ENCODE measurements at regions not wholly inside any gene's neighbourhood (a gene's known extent, or its start where the extent isn't known, plus 50 kb on each side); places are given as distances from the start of the nearest gene placed in this dataset.

DNA sequence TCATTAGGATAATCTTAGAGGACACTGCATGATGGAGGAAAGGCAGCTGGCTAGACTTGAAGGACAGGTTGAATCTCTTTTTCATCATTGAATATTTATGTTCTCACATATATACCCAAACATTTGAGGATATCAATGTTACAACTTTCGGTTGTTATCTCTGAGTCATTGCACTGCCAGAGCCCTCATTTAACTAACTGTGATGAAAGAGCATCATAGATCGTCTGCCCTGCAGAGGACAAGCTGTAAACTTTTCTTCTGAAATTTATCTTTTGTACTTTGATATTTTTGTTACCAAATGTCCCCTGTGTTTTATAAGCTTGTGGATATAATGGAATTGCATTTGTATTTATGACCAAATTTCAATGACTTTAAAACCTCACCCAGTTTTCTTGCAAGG is 298.7 kb downstream of the PHF14 start:
- Histone ChIP-seq H3K9ac (replicated peaks; ENCODE audit: extremely low read depth, insufficient read depth, low read length) (no peak overlapping the region), H3K36me3 (ENCODE audit: control insufficient read depth in 2 of 2, extremely low read depth in 1 of 2, insufficient read depth in 2 of 2, low read length in 2 of 2) (no peaks in the 10 kb centered on the region), H3K79me2 (ENCODE audit: control insufficient read depth, insufficient read depth, low read length) (no peaks in the 10 kb centered on the region), H3K27me3 (ENCODE audit: control insufficient read depth in 2 of 2, insufficient read depth in 2 of 2, low read length in 2 of 2) (no peaks in the 10 kb centered on the region), H3K4me2 (ENCODE audit: insufficient read depth, low read length) (no peak overlapping the region), H3K27ac (ENCODE audit: insufficient read depth, low read depth, low read length) (no peak overlapping the region), H4K20me1 (replicated peaks; ENCODE audit: control insufficient read depth, extremely low read depth, insufficient read depth, low read length) (no peaks in the 10 kb centered on the region), H3K4me3 (replicated peaks in 1 of 3; ENCODE audit: insufficient read depth in 1 of 3, low read depth in 1 of 3, low read length in 3 of 3) (no peak overlapping the region), H3K9me1 (replicated peaks; ENCODE audit: control insufficient read depth, extremely low read depth, insufficient read depth, low read length) (no peaks in the 10 kb centered on the region), H2AFZ (ENCODE audit: low read depth, low read length) (no peak overlapping the region), H3K4me1 (ENCODE audit: control insufficient read depth, extremely low read depth, insufficient read depth, low read length) (no peaks in the 10 kb centered on the region), H3K9me3 (replicated peaks; ENCODE audit: control insufficient read depth, insufficient read depth, low read length) (no peaks in the 10 kb centered on the region)
- DNase-seq (ENCODE audit: low read depth, low spot score) (no peak), FAIRE-seq (no peak)
- no TSS peak for BruUV-seq (replicated peaks)
- TF ChIP-seq, protein P1, sequence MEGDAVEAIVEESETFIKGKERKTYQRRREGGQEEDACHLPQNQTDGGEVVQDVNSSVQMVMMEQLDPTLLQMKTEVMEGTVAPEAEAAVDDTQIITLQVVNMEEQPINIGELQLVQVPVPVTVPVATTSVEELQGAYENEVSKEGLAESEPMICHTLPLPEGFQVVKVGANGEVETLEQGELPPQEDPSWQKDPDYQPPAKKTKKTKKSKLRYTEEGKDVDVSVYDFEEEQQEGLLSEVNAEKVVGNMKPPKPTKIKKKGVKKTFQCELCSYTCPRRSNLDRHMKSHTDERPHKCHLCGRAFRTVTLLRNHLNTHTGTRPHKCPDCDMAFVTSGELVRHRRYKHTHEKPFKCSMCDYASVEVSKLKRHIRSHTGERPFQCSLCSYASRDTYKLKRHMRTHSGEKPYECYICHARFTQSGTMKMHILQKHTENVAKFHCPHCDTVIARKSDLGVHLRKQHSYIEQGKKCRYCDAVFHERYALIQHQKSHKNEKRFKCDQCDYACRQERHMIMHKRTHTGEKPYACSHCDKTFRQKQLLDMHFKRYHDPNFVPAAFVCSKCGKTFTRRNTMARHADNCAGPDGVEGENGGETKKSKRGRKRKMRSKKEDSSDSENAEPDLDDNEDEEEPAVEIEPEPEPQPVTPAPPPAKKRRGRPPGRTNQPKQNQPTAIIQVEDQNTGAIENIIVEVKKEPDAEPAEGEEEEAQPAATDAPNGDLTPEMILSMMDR (IDR thresholded peaks at IDR 0.05; ENCODE audit: extremely low read depth in 1 of 2, insufficient read depth in 1 of 2, low read depth in 1 of 2, low read length in 2 of 2): no peak
- TF ChIP-seq POLR2AphosphoS5 (IDR thresholded peaks at IDR 0.05; ENCODE audit: insufficient read depth, low read depth, low read length) (no peak), EZH2 (IDR thresholded peaks at IDR 0.05; ENCODE audit: borderline replicate concordance, low read depth, low read length, severe bottlenecking) (no peak), JUN (IDR thresholded peaks at IDR 0.05; ENCODE audit: borderline replicate concordance, insufficient read depth, insufficient read length, low read depth) (no peak), MYC (IDR thresholded peaks at IDR 0.05; ENCODE audit: low read depth, low read length) (no peak), FOS (IDR thresholded peaks at IDR 0.05; ENCODE audit: borderline replicate concordance, insufficient read depth, low read length) (no peak)
- TF ChIP-seq, protein P2, sequence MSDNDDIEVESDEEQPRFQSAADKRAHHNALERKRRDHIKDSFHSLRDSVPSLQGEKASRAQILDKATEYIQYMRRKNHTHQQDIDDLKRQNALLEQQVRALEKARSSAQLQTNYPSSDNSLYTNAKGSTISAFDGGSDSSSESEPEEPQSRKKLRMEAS (IDR thresholded peaks at IDR 0.05; ENCODE audit: insufficient read depth, insufficient read length): no peak
- ChIA-PET CTCF (no interaction called here), POLR2A (no interaction called here)
- intact Hi-C loops (cut with micrococcal nuclease): no loop called here
- dilution Hi-C loops (cut with MboI; ENCODE audit: extremely low pct_ligation_motif_present, low sequenced_read_pairs): no loop called here

Data from endothelial cell of umbilical vein (primary cell).